Left lung (tissue), 4 donors: ENCODE measurements at regions not wholly inside any gene's neighbourhood (a gene's known extent, or its start where the extent isn't known, plus 50 kb on each side); places are given as distances from the start of the nearest gene placed in this dataset.

Experiments used
- ATAC-seq: fragments of 200-7000 bp; cut with Tn5 transposase; one replicate; pipeline ENCODE4 v1.9.1; 2020; ENCODE audit warnings: moderate library complexity
- DNase-seq, 4 donors: peaks; one replicate each; pipeline ENCODE4 v3.0.0-alpha.2; 2013 to 2020
- H3K27ac ChIP-seq, 2 donors: fragments of 200-600 bp; sonication (generic) in 1 of 2; one replicate each; pipeline versions ENCODE4 v1.5.0 to v1.8.0; 2020 to 2021
- H3K27me3 ChIP-seq, 2 donors: fragments of 200-600 bp; sonication (generic) in 1 of 2; one replicate each; pipeline versions ENCODE4 v1.5.0 to v1.8.0; 2020 to 2021
- H3K36me3 ChIP-seq, 2 donors: fragments of 200-600 bp; sonication (generic) in 1 of 2; one replicate each; pipeline versions ENCODE4 v1.5.0 to v1.8.0; 2020 to 2021
- H3K4me1 ChIP-seq, 2 donors: fragments of 200-600 bp; one replicate each; pipeline ENCODE4 v1.8.0; 2021
- H3K4me3 ChIP-seq, 2 donors: fragments of 200-600 bp; sonication (generic) in 1 of 2; one replicate each; pipeline versions ENCODE4 v1.5.0 to v1.8.0; 2020 to 2021; ENCODE audit warnings: mild to moderate bottlenecking in 1 of 2
- H3K9me3 ChIP-seq, 2 donors: fragments of 200-600 bp; sonication (generic) in 1 of 2; one replicate each; pipeline versions ENCODE4 v1.5.0 to v1.8.0; 2020 to 2021
- intact Hi-C, 2 donors: fragments of 100-400 bp; cut with DNase I; formaldehyde crosslinking; loops; one replicate each; pipeline versions ENCODE4 v1.11.2 to v1.14.2; 2022
- TF ChIP-seq, protein P1 (sequence below), 2 donors: fragments of 200-600 bp; sonication (generic) in 1 of 2; IDR thresholded peaks; one replicate each; pipeline versions ENCODE4 v1.5.0 to v1.8.0; 2021; ENCODE audit warnings: antibody characterized with exemption in 2 of 2
- donor health status: DM: no; HTN: yes; CAD: no.
- donor health status: DM: no; HTN: no; CAD: no.

DNA sequence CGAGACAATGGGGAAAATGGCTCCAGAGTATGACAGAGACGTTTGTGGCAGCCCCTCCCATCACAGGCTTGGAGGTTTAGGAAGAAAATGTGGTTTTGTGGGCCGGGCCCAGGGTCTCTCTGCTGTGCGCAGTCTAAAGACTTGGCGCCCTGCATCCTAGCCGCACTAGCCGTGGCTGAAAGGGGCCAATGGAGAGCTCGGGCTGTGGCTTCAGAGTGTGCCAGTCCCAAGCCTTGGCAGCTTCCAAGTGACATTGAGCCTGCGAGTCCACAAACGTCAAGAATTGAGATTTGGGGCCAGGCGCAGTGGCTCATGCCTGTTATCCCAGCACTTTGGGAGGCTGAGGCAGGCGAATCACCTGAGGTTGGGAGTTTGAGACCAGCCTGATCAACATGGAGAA, 513.1 kb downstream of the PCDH17 start:
- Histone ChIP-seq H3K27me3 (no peaks in the 10 kb centered on the region), H3K27ac (no peak overlapping the region), H3K4me1 (no peaks in the 10 kb centered on the region), H3K36me3 (no peaks in the 10 kb centered on the region), H3K4me3 (no peak overlapping the region), H3K9me3 (peaks cover 0 to 2% of the 10 kb centered on the region in 2 donors)
- TF ChIP-seq, protein P1, sequence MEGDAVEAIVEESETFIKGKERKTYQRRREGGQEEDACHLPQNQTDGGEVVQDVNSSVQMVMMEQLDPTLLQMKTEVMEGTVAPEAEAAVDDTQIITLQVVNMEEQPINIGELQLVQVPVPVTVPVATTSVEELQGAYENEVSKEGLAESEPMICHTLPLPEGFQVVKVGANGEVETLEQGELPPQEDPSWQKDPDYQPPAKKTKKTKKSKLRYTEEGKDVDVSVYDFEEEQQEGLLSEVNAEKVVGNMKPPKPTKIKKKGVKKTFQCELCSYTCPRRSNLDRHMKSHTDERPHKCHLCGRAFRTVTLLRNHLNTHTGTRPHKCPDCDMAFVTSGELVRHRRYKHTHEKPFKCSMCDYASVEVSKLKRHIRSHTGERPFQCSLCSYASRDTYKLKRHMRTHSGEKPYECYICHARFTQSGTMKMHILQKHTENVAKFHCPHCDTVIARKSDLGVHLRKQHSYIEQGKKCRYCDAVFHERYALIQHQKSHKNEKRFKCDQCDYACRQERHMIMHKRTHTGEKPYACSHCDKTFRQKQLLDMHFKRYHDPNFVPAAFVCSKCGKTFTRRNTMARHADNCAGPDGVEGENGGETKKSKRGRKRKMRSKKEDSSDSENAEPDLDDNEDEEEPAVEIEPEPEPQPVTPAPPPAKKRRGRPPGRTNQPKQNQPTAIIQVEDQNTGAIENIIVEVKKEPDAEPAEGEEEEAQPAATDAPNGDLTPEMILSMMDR (IDR thresholded peaks at IDR 0.05), result no peak
- intact Hi-C loops, result no loop called here
- no peak for DNase-seq
- no peak for ATAC-seq

DNA sequence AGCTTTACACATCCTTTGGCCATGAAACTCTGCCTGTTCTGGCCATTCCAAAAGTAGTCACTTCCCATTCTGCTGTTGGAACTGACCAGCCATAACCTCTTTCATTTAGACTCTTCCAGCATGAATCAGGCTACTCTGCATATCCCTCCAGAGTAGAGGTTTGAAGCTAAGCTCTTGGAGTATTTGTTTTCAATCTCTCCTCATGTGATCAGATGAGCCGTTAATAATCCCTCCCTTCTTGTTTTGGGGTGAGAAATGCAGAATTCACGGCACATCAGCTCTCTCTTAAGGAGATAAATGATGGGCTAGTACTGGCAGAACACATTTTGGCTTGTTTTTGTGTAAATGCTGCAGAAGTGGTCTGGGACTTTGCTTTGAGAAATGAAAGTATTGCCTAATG, 519.9 kb downstream of the PCDH17 start:
- Histone ChIP-seq H3K36me3 (no peaks in the 10 kb centered on the region), H3K4me3 (no peak overlapping the region), H3K4me1 (no peaks in the 10 kb centered on the region), H3K27me3 (no peaks in the 10 kb centered on the region), H3K27ac (no peak overlapping the region), H3K9me3 (no peaks in the 10 kb centered on the region)
- intact Hi-C loops, result no loop called here
- TF ChIP-seq, protein P1 (IDR thresholded peaks at IDR 0.05), result no peak
- DNase-seq (peak in 2 of 4 donors; percentile 8 to 22), ATAC-seq (peak; percentile 35)

DNA sequence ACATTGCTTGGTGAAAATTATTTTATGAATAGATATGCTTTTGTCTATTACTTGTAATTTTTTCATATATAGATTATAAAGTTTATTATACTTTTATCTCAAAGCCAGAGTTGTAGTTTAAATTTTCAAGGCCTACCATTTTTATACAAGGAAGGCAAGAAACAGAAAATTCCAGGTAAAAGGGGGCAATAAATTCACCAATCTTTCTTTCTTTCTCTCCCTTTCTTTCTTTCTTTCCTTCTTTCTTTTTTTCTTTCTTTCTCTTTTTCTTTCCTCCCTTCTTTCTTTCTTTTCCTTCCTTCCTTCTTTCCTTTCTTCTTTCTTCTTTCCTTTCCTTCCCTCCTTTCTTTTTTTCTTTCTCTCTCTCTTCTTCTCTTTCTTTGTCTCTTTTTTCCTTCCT, 529.4 kb downstream of the PCDH17 start:
- intact Hi-C loops, result no loop called here
- DNase-seq (no peak), ATAC-seq (no peak)
- Histone ChIP-seq H3K27ac (no peak overlapping the region), H3K36me3 (no peaks in the 10 kb centered on the region), H3K9me3 (no peaks in the 10 kb centered on the region), H3K27me3 (no peaks in the 10 kb centered on the region), H3K4me1 (no peaks in the 10 kb centered on the region), H3K4me3 (no peak overlapping the region)
- TF ChIP-seq, protein P1 (IDR thresholded peaks at IDR 0.05), result no peak

DNA sequence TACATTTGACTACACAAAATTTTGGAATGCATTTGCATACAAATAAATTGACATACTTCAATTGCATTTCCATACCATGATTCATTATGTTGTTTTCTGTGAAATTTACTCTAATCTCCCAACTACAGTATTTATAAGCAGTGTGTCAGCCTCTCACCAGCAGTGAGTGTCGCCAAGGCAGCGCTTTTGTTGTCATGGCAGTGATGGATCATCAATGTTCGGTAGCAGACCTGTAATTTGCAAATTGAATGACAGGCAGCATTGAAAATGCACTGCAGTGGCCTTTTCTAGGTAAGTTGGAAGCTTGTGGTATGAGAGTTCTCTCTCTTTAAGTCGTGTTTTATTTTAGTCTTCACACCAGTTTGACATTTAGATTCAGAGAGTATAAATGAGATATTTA, 534.1 kb downstream of the PCDH17 start:
- Histone ChIP-seq H3K27me3 (no peaks in the 10 kb centered on the region), H3K4me1 (no peaks in the 10 kb centered on the region), H3K9me3 (no peaks in the 10 kb centered on the region), H3K36me3 (no peaks in the 10 kb centered on the region), H3K4me3 (no peak overlapping the region), H3K27ac (no peak overlapping the region)
- TF ChIP-seq, protein P1 (IDR thresholded peaks at IDR 0.05), result no peak
- intact Hi-C loops, result no loop called here
- no peak for DNase-seq
- no peak for ATAC-seq

DNA sequence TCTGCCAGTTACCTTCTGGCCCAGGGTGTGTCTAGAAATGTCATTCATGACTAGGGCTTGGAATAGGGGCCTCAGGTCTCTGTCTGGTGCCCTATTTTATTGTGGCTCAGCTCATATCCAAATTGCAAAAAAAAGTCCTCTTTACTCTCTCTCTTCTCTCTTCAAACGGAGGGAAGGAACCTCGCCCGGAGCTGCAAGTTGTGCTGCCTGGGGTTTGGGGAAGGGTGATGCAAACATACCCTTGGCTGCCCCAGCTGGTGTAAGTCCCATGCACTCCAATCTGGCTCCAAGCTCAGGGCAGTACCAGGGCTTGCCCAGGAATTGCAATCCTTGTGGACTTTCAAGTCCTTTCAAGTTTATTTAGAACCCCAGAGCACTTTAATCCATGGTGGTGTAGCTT, 549.6 kb downstream of the PCDH17 start:
- DNase-seq (no peak), ATAC-seq (no peak)
- Histone ChIP-seq H3K36me3 (no peaks in the 10 kb centered on the region), H3K9me3 (peaks cover 0 to 15% of the 10 kb centered on the region in 2 donors), H3K4me1 (no peaks in the 10 kb centered on the region), H3K27me3 (no peaks in the 10 kb centered on the region), H3K27ac (no peak overlapping the region), H3K4me3 (no peak overlapping the region)
- TF ChIP-seq, protein P1 (IDR thresholded peaks at IDR 0.05), result no peak
- intact Hi-C loops, result no loop called here
